ENCODE measurements at regions not wholly inside any gene's neighbourhood (a gene's known extent, or its start where the extent isn't known, plus 50 kb on each side); places are given as distances from the start of the nearest gene placed in this dataset.

- H3K9me3 Mint-ChIP-seq: peaks cover 18% of the 10 kb centered on the region
- H3K27ac Mint-ChIP-seq: no peak overlapping the region
- no peak for DNase-seq (ENCODE audit: low spot score)
- POLR2A ChIA-PET: no interaction called here
- ATAC-seq: no peak
- peaks cover 3% of the 10 kb centered on the region for H3K27me3 Mint-ChIP-seq (ENCODE audit: low read depth)
- no peak overlapping the region for H3K4me3 Mint-ChIP-seq
- TF ChIP-seq FOXJ3 (CRISPR knock-in tag; IDR thresholded peaks at IDR 0.05; ENCODE audit: borderline replicate concordance) (no peak), NFE2L1 (CRISPR knock-in tag; IDR thresholded peaks at IDR 0.05) (no peak)
- H3K4me1 Mint-ChIP-seq: peaks cover 6% of the 10 kb centered on the region
- peaks cover 13% of the 10 kb centered on the region for H3K36me3 Mint-ChIP-seq
- CTCF ChIA-PET: no interaction called here
Observed at GRCh38 chr13:33466262-33466661, 180.7 kb upstream of the STARD13 start.

- ChIA-PET POLR2A (no interaction called here), CTCF (no interaction called here)
- Mint-ChIP-seq H3K27me3 (ENCODE audit: low read depth) (peaks cover 3% of the 10 kb centered on the region), H3K4me3 (no peak overlapping the region), H3K9me3 (peaks cover 18% of the 10 kb centered on the region), H3K27ac (no peak overlapping the region), H3K36me3 (peaks cover 13% of the 10 kb centered on the region), H3K4me1 (peaks cover 12% of the 10 kb centered on the region)
- ATAC-seq: no peak
- DNase-seq (ENCODE audit: low spot score): no peak
- TF ChIP-seq USF2 (CRISPR knock-in tag; IDR thresholded peaks at IDR 0.05) (no peak), ZNF138 (CRISPR knock-in tag; conservative IDR thresholded peaks at IDR 0.05) (no peak), PRDM15 (CRISPR knock-in tag; IDR thresholded peaks at IDR 0.05) (no peak), ERG (CRISPR knock-in tag; IDR thresholded peaks at IDR 0.05) (no peak), ZNF671 (CRISPR knock-in tag; IDR thresholded peaks at IDR 0.05) (no peak), ARID4B (CRISPR knock-in tag; IDR thresholded peaks at IDR 0.05; ENCODE audit: borderline replicate concordance) (no peak), CREM (CRISPR knock-in tag; IDR thresholded peaks at IDR 0.05) (no peak), ESRRA (CRISPR knock-in tag; IDR thresholded peaks at IDR 0.05; ENCODE audit: borderline replicate concordance) (no peak), SMAD3 (CRISPR knock-in tag; IDR thresholded peaks at IDR 0.05; ENCODE audit: borderline replicate concordance) (no peak), SMAD4 (CRISPR knock-in tag; IDR thresholded peaks at IDR 0.05) (no peak), IRF2 (CRISPR knock-in tag; IDR thresholded peaks at IDR 0.05; ENCODE audit: borderline replicate concordance, low read depth) (no peak), E2F5 (CRISPR knock-in tag; IDR thresholded peaks at IDR 0.05) (no peak), NFATC4 (CRISPR knock-in tag; IDR thresholded peaks at IDR 0.05) (no peak), ZNF423 (CRISPR knock-in tag; IDR thresholded peaks at IDR 0.05) (no peak), OVOL2 (CRISPR knock-in tag; IDR thresholded peaks at IDR 0.05; ENCODE audit: borderline replicate concordance) (no peak), PRRX2 (CRISPR knock-in tag; IDR thresholded peaks at IDR 0.05) (no peak), SOX15 (CRISPR knock-in tag; IDR thresholded peaks at IDR 0.05) (no peak)
Observed at GRCh38 chr13:33467556-33467955, 182.0 kb upstream of the STARD13 start.
